ENCODE measurements at regions not wholly inside any gene's neighbourhood (a gene's known extent, or its start where the extent isn't known, plus 50 kb on each side); places are given as distances from the start of the nearest gene placed in this dataset.

DNA sequence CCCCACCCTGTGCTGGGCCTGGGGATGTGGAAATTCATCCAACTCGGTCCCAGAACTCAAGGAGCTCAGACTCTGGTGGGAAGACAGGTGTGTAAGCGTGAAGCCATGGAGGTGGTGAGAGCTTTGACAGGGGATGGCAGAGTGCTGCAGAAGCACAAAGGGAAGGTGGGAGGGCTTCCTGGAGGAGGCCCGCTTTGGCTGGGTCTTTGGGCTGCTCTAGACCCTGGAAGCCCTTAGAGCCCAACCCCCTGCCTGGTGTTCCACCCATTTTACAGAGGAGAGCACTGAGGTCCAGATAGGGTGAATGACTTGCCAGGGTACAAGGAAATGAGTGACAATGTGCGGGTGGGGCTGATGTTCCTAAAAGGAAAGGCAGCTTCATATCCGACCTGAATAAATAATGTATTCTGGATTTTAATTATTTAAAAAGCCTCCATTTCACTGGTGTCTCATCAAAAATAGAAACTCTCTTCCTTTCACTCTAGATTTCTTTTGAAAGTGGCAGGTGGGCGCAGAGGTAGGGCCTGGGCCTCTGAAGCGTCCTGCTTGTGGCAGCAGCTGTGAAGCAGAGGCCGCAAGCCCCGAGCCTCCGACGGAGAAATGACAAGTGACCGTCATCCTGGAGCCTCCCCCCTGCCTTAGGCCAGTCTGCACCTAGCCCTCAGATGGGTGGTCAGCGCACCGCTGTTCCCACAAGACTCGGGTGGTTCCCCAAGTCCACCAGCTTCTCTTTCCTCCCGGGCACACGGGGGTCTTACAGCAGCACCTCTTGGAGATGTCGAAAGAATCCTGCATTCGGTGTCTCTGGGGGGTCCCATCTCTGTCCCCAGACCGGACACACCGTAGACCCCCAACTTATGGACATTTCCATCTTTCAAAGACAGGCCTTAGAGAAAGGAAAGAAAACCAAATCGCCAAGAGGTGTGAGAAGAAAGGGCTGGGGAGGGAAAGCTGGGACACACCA, 71.0 kb upstream of the TAF1B start:
- DNase-seq, result no peak

DNA sequence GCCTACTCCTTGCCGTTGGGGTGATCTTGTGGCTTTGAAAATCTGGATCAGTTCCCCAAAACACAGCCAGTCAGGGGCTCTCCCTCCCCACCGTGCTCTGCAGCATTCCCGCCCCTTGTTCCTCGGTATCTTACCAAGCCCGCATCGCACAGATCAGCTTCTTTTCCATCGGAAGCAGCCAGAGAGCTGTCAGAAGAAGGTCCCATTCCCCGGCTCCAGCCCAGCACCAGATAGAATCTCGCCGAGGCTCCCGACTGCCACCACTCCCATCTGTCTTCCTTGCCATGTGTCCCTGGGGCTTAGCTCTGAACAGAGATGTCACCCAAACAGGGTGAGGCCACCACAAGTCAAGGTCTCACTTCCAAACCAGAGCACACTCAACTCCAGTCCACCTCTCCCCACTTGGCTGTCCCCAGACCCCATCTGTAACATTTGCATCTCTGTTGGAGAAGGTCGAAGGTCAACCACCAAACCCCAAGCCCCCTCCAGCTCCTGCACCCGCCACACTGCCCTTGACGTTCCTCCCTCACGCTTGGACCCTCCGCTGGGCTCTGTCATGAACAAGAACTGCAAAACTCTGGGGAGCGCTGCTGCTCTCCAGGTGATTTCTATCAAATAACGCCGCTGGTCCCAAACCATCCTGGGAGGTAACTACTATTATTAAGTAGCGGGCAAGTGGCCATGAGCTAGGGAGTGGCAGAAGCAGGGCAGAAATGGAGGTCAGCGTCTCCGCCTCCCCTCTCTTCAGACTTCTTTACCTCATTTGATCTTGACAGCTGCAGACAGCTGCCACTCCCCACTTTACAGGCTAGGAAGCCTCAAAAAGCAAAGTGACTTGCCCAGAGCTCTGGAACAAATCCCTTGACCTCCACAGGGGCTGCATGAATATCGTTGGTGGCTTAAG, 70.0 kb upstream of the TAF1B start:
- DNase-seq, result no peak

DNA sequence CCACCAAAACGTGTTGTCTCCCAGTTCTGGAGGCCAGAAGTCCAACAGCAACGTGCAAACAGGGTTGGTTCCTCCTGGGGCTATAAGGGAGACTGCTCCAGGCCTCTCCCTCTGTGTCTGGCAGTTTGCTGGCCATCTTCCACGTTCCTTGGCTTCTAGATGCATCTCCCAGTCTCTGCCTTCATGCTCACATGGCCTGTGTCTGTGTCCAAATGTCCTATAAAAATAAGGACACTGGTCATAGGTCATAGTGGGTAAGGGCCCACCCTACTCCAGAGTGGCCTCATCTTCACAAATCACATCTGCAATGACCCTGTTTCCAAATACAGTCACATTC, 69.4 kb upstream of the TAF1B start:
- DNase-seq, result no peak

- DNase-seq, result no peak
Measured at GRCh38 chr2:9774266-9774665, 69.0 kb upstream of the TAF1B start.

GRCh38 chr2:9775351-9775750, 67.9 kb upstream of the TAF1B start:
- DNase-seq, result no peak

DNA sequence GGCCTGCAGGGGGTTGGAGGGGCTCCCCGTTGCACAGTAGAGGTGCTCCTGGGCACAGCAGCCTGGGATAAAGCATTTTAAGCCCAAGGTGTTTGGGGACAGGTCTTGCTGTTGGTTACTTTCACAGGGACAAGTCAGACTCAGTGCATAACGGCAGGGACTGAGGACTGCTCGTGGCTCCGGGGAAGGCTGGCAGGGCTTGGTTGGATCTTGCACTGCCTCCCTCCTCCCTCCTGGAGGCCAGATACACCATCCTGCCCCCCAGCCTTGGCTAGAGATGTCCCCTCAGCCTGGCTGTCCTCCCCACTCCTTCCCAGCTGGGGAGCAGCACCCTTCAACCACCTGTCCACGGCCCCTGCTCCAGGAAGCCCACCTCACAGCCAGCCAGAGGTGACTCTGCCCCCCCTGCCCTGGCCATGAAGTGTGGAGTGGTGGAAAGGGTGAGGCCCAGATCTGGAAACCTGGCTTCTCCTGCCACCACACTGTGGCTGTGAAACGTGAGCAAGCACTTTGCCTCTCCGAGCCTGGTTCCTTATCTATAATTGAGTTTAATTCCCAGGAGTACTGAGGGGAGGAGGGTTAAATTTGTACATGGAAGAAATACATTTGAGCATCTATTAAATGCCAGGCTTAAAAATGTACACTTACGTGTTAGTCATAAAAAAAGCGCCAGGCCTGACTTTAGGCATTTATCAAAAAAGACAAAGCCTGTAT, 67.1 kb upstream of the TAF1B start:
- DNase-seq, result no peak

DNA sequence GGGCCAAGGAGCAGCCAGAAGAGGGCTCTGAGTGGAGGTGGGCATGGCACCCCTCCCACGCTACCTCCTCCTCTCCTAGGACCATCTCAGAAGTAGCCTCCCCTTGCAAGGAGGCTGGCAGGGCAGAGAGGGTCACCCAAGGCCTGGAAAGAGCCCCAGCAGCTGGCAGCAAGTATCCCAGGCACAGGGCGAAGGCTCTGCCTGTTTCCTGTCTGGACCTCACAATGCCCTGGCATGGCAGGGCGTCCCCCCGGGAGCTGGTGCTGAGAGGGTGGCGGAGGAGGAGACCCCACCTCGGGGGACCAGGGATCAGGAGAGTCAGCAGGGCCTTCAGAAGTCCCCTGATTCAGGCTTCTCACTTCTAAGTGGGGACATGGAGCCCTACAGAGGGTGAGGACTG, 66.2 kb upstream of the TAF1B start:
- no peak for DNase-seq

- DNase-seq, result no peak
Measured at GRCh38 chr2:9778012-9778411, 65.3 kb upstream of the TAF1B start.

DNA sequence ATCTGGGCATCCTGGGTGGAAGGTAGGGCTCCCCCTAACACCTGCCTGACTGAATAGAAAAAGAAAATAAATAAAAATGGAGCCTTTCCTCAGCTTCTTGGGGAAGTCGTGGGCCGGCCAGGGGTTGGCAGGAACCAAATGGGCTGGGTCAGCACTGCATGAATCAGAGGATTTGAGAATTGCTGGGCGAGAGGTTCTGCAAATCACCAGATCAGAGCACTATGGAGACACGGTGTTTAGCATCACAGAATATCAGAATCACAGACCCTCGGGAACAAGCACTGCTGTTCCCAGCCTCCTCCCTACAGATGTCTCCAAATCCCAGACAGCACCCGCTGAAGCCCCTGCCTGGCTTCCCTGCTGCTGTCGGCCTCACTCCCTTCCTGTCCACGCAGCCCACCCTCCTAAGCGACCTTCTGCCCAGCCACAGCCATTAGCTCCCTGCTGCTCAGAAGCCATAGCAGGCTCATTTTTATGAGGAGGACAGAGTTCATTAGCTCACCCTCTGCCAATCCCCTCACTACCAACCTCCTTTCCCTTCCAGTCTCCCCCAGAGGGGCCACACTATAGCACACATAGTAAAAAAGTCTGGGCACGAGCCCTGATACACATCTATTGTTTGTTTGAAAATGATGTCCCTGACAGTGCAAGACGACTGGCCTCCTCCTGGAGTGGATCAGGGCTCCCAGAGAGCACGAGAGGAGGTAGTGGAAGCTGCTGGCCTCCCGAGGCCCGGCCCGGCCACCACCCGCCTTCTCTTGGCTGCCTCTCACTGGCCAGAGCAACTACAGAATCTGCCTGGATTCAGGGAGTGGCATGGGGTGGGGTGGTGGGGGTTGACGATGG, 64.6 kb upstream of the TAF1B start:
- no peak for DNase-seq

- no peak for DNase-seq
Measured at GRCh38 chr2:9779596-9780264, 63.5 kb upstream of the TAF1B start.

- no peak for DNase-seq
Measured at GRCh38 chr2:9780368-9781130, 62.7 kb upstream of the TAF1B start.

DNA sequence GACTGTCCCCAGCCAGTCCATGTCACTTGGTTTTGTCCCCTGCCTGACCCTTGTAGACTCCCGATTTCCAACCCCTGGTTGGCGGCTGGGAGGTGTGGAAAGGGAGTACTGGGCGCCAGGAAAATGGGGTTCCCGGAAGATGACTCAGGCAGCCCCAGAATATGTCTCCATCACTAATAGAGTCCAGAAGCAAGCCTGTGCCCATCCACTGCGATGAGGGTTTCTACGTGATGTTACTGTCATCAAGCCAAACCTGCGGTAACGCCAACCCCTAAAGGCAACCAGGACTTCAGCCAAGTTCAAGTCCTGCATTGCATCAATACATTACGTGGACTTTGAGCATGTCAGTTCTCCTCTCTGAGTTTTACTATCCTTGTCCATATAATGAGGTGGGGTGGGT, 62.0 kb upstream of the TAF1B start:
- no peak for DNase-seq

GRCh38 chr2:9782197-9782719, 61.0 kb upstream of the TAF1B start:
- no peak for DNase-seq

GRCh38 chr2:9789371-9789770, 53.9 kb upstream of the TAF1B start:
- DNase-seq, result no peak

DNA sequence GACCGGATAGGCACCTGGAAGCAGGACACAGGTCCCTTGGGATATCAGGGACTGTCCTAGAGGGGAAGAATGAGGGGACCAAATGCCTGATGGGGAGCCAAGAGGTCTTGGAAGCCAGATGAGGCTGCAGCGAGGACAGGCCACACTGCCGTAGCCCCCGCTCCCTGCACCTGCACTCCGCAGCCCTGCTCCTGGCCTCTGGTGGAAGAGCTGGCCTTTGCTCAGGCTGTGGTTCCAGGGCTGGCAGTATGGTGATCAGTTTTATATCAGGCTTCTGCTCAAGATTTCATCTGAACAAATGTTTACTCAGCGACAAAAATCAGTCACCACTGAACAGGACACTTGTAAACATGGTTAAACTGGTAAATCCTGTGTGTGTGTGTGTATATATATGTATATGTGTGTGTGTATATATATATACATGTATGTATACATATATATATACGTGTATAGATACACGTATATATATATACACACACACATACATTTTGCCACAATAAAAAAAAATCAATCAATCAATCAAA, 52.5 kb upstream of the TAF1B start:
- no peak for DNase-seq

- no peak for DNase-seq
Measured at GRCh38 chr2:9791711-9792110, 51.6 kb upstream of the TAF1B start.

DNA sequence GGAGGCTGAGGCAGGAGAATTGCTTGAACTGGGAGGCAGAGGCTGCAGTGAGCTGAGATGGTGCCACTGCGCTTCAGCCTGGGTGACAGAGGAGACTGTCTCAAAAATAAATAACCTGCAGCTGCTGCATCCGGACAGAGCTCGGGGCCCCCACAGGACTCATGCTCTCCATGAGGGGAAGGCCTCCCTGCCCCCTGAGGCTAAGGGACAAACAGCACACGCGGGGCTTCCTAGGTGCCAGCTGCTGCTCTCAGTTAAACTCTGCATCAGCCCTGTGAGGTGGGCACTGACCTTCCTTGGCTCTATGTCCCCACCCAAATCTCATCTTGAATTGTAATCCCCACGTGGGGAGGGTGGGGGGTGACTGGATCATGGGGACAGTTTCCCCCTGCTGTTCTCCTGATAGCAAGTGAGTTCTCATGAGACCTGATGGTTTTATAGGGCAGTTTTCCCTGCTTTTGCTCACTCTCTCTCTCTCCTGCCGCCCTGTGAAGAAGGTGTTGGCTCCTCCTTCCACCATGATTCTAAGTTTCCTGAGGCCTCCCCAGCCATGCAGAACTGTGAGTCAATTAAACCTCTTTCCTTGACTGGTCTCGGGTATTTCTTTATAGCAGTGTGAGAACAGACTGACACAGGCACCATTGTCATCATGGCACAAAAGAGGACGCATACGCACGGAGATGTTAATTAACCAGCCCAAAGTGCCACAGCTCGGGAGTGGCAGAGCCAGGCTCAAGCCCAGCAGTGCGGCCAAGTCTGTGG, 49.9 kb upstream of the TAF1B start:
- DNase-seq, result no peak
